ENCODE measurements at regions not wholly inside any gene's neighbourhood (a gene's known extent, or its start where the extent isn't known, plus 50 kb on each side); places are given as distances from the start of the nearest gene placed in this dataset.

DNA sequence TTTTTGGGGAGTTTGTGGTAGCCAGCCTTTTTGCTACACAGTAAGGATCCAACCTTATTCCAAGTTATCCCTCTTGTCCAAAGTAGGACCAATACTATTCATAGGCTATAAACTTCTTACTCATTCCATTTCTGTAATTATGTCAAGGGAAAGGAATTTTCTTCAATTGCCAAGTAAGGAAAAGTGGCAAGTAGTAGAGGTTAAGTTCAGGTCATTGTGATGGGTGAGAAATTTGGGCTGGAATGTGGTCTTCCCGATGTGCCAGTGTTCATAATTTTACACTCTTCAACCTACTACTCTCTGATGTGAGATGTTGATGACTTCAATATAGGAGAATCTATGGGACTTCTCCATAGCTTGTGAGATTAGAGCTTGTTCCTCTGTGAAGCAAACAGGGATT, 648.8 kb downstream of the METTL15 start:
- Histone ChIP-seq H3K4me3 (no peak overlapping the region), H3K4me1 (no peaks in the 10 kb centered on the region), H3K27ac (no peak overlapping the region), H3K27me3 (no peaks in the 10 kb centered on the region), H3K36me3 (ENCODE audit: low read depth, missing control alignments) (no peaks in the 10 kb centered on the region), H3K9me3 (no peaks in the 10 kb centered on the region)
- intact Hi-C loops (cut with DNase I; ENCODE audit: low total_unique reads), result no loop called here
- WGBS, 2 donors, result 45 to 56% methylated on average over 1 of the region's 1 CpG
- DNase-seq, result no peak
- TF ChIP-seq, protein P1, sequence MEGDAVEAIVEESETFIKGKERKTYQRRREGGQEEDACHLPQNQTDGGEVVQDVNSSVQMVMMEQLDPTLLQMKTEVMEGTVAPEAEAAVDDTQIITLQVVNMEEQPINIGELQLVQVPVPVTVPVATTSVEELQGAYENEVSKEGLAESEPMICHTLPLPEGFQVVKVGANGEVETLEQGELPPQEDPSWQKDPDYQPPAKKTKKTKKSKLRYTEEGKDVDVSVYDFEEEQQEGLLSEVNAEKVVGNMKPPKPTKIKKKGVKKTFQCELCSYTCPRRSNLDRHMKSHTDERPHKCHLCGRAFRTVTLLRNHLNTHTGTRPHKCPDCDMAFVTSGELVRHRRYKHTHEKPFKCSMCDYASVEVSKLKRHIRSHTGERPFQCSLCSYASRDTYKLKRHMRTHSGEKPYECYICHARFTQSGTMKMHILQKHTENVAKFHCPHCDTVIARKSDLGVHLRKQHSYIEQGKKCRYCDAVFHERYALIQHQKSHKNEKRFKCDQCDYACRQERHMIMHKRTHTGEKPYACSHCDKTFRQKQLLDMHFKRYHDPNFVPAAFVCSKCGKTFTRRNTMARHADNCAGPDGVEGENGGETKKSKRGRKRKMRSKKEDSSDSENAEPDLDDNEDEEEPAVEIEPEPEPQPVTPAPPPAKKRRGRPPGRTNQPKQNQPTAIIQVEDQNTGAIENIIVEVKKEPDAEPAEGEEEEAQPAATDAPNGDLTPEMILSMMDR (IDR thresholded peaks at IDR 0.05), result no peak
- TF ChIP-seq POLR2A (IDR thresholded peaks at IDR 0.05), result no peak

DNA sequence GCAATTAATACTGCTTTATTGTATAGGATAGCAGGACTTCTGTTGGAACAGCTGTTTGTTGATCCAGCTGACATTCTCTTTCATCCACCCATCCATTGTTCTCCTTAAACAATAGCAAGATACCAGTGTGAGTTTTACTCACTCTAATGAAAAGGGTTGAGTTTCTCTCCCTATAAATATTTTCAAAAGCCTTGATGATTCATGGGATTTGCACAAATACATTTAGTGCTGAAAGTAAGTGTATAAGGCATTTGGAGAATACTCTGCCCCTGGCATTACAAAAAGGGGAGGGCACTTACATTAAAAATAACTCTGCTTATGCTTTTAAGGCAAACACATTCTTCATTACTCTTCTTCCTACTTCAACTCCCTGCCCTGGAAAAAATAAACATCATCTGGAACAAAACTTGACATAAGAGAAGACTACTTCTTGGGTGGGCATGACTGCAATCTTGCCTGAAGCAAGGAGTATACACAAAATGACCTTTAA, 634.9 kb downstream of the METTL15 start:
- TF ChIP-seq POLR2A (IDR thresholded peaks at IDR 0.05), result no peak
- TF ChIP-seq, protein P1 (IDR thresholded peaks at IDR 0.05), result no peak
- intact Hi-C loops (cut with DNase I; ENCODE audit: low total_unique reads), result no loop called here
- no peak overlapping the region for H3K27ac ChIP-seq
- no peak for DNase-seq
- H3K9me3 ChIP-seq, result no peaks in the 10 kb centered on the region
- no peak overlapping the region for H3K4me3 ChIP-seq
- H3K4me1 ChIP-seq, result no peaks in the 10 kb centered on the region
- no peaks in the 10 kb centered on the region for H3K27me3 ChIP-seq
- H3K36me3 ChIP-seq (ENCODE audit: low read depth, missing control alignments), result no peaks in the 10 kb centered on the region

DNA sequence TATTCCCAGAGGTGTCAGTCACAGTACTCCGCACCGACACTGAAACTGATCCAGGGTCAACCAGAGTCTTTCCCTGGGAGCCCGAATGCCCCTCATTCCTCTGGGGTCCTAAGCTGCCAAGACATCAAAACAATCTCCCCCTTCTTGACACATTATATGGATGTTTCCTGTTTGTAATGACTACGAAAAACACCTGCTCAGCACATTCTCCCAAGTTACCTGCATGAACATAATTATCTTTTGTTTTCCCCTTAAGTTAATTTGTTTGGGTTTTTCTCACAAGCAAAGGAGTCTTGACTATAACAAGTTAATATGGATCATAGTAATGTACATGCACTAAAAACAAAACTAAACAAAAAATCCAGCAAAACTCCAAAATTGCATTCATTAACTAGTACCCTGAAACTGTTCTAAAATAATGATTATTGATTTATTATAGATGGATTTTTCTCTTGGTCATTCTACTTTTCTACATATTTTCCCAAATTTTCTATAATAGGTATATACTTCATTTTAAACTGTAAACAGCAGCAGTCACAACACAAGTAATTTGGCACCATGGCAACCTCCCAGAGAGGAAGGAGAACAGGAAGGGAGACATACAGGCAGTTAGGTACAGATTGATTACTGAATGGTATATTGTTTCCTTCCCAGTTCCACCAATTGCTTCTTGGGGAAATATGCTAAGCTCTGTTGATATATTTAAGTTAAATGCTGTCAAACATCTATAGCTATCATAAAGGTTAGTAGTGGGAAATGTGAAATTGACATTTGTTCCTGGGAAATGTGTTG, 631.5 kb downstream of the METTL15 start:
- TF ChIP-seq POLR2A (IDR thresholded peaks at IDR 0.05), result no peak
- TF ChIP-seq, protein P1 (IDR thresholded peaks at IDR 0.05), result no peak
- H3K36me3 ChIP-seq (ENCODE audit: low read depth, missing control alignments), result no peaks in the 10 kb centered on the region
- H3K9me3 ChIP-seq, result no peaks in the 10 kb centered on the region
- no peak overlapping the region for H3K27ac ChIP-seq
- H3K4me3 ChIP-seq, result no peak overlapping the region
- no peaks in the 10 kb centered on the region for H3K4me1 ChIP-seq
- DNase-seq, result no peak
- 66 to 68% methylated on average over 4 of the region's 4 CpGs for WGBS, 2 donors
- no peaks in the 10 kb centered on the region for H3K27me3 ChIP-seq
- intact Hi-C loops (cut with DNase I; ENCODE audit: low total_unique reads), result no loop called here

DNA sequence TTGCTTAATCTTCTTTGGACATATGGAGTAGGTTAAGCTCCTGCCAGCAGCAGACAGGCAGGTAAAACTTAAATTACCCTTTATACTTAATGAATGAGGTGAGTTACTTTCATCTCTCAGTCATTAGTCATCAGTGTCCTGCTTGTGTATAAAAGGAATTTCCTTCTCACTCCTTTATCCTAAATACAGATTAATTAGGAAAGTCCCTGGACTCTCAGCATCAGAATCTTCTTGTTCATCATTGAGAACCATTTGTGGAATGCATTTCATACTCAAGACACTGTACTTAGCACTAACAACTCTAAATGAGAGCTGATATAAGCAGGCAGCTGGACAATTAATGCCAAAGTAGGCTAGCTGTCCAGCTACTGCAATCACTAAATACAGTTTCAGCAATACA, 630.4 kb downstream of the METTL15 start:
- no peaks in the 10 kb centered on the region for H3K4me1 ChIP-seq
- no peak overlapping the region for H3K4me3 ChIP-seq
- H3K27me3 ChIP-seq, result no peaks in the 10 kb centered on the region
- H3K9me3 ChIP-seq, result no peaks in the 10 kb centered on the region
- TF ChIP-seq, protein P1 (IDR thresholded peaks at IDR 0.05), result no peak
- no peak for TF ChIP-seq POLR2A (IDR thresholded peaks at IDR 0.05)
- H3K36me3 ChIP-seq (ENCODE audit: low read depth, missing control alignments), result no peaks in the 10 kb centered on the region
- H3K27ac ChIP-seq, result no peak overlapping the region
- no peak for DNase-seq
- intact Hi-C loops (cut with DNase I; ENCODE audit: low total_unique reads), result no loop called here

DNA sequence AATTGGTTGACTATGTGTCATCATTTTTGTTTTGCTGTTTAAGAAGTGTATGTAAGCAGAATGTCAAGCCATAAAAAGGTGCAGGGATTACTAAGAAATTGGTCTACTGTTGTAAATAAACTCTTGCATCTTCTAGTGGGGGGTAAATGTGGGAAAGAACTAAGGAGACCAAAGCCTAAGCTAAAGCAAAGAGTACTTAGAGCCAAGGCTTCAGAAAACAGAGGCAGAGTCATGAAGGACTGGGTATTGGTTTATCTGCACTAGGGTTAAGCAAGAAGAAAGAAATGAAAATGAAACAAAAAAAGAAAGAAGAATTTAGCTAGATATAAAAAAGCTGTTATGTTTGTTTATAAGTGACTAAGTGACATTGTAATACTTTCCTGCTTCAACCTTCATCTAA, 628.1 kb downstream of the METTL15 start:
- no peaks in the 10 kb centered on the region for H3K36me3 ChIP-seq (ENCODE audit: low read depth, missing control alignments)
- H3K4me1 ChIP-seq, result no peaks in the 10 kb centered on the region
- H3K9me3 ChIP-seq, result no peaks in the 10 kb centered on the region
- H3K27ac ChIP-seq, result no peak overlapping the region
- DNase-seq, result no peak
- TF ChIP-seq POLR2A (IDR thresholded peaks at IDR 0.05), result no peak
- TF ChIP-seq, protein P1 (IDR thresholded peaks at IDR 0.05), result no peak
- intact Hi-C loops (cut with DNase I; ENCODE audit: low total_unique reads), result no loop called here
- H3K4me3 ChIP-seq, result no peak overlapping the region
- H3K27me3 ChIP-seq, result no peaks in the 10 kb centered on the region
